T-helper 17 cell (primary cell): ENCODE measurements at regions not wholly inside any gene's neighbourhood (a gene's known extent, or its start where the extent isn't known, plus 50 kb on each side); places are given as distances from the start of the nearest gene placed in this dataset.
A peak's percentile ranks its signal among the peaks of the same experiment; 100 is the strongest.

ENCODE experiments used
- ATAC-seq: fragments of 150-1000 bp; cut with Tn5 transposase; 2 replicates; pipeline ENCODE4 v1.10.0; 2021; ENCODE audit warnings: mild to moderate bottlenecking, moderate library complexity
- DNase-seq, 3 donors: peaks; one replicate each; pipeline versions ENCODE4 v3.0.0 to v3.0.0-alpha.2; 2020 to 2021
- H3K9me3 ChIP-seq: one replicate; pipeline ENCODE4 v1.7.0; 2013; ENCODE audit warnings: low read length, mild to moderate bottlenecking; ENCODE audit not compliant: control insufficient read depth, poor library complexity, severe bottlenecking
- H3K27ac Mint-ChIP-seq: one replicate; pipeline ENCODE4 v1.8.0; 2022; ENCODE audit warnings: mild to moderate bottlenecking, moderate library complexity, mixed read lengths
- H3K27me3 Mint-ChIP-seq: one replicate; pipeline ENCODE4 v1.8.0; 2022; ENCODE audit warnings: mixed read lengths
- H3K36me3 Mint-ChIP-seq: one replicate; pipeline ENCODE4 v1.8.0; 2022; ENCODE audit warnings: low read depth, mixed read lengths
- H3K4me1 Mint-ChIP-seq: one replicate; pipeline ENCODE4 v1.8.0; 2022; ENCODE audit warnings: mild to moderate bottlenecking, mixed read lengths
- H3K4me3 Mint-ChIP-seq: one replicate; pipeline ENCODE4 v1.8.0; 2022; ENCODE audit warnings: mild to moderate bottlenecking, moderate library complexity, mixed read lengths

GRCh38 chr3:101172516-101172915 is 147.9 kb downstream of the IMPG2 start:
- no peak for ATAC-seq
- no peaks in the 10 kb centered on the region for H3K36me3 Mint-ChIP-seq
- H3K4me1 Mint-ChIP-seq: no peaks in the 10 kb centered on the region

DNA sequence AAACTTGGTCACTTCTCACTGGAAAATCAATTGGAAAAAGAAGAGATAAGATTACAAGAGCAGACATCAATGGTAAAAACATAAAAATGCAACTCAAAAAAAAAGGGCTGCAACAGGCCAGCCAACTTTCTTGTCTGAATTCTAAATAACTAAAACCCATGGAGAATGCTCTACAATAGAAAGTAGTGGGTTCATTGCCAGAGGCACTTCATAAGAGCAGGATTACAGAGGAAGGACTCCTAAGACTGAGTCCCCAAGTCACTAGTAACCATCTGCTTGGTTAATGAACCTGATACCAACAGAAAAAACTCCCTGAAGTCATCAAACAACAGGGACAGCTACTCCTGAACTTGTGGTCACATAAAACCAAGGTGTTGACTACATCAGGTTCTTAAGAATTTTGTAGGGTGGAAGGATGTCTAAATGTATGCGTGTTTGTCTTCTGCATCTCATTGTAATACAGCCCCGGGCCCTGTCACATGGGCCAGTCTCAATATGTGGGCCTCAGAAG is 148.6 kb downstream of the IMPG2 start:
- no peaks in the 10 kb centered on the region for H3K9me3 ChIP-seq
- peaks cover 19% of the 10 kb centered on the region for H3K27me3 Mint-ChIP-seq
- H3K4me3 Mint-ChIP-seq: no peak overlapping the region
- DNase-seq: no peak
- ATAC-seq: no peak
- H3K4me1 Mint-ChIP-seq: no peaks in the 10 kb centered on the region
- no peaks in the 10 kb centered on the region for H3K36me3 Mint-ChIP-seq
- no peak overlapping the region for H3K27ac Mint-ChIP-seq

More at GRCh38 chr3:101172516-101172915, 147.9 kb downstream of the IMPG2 start:
- DNase-seq: no peak
- peaks cover 11% of the 10 kb centered on the region for H3K27me3 Mint-ChIP-seq
- no peak overlapping the region for H3K27ac Mint-ChIP-seq
- no peaks in the 10 kb centered on the region for H3K9me3 ChIP-seq
- H3K4me3 Mint-ChIP-seq: no peak overlapping the region

- peaks cover 27% of the 10 kb centered on the region for H3K27me3 Mint-ChIP-seq
- DNase-seq: no peak
- no peak for ATAC-seq
- no peaks in the 10 kb centered on the region for H3K9me3 ChIP-seq
- no peak overlapping the region for H3K27ac Mint-ChIP-seq
- no peaks in the 10 kb centered on the region for H3K36me3 Mint-ChIP-seq
- H3K4me3 Mint-ChIP-seq: no peak overlapping the region
- no peaks in the 10 kb centered on the region for H3K4me1 Mint-ChIP-seq
Observed at GRCh38 chr3:101170806-101171558, 149.4 kb downstream of the IMPG2 start.

GRCh38 chr3:101170062-101170771 is 150.2 kb downstream of the IMPG2 start:
- Mint-ChIP-seq H3K4me1 (no peaks in the 10 kb centered on the region), H3K27ac (no peak overlapping the region), H3K36me3 (no peaks in the 10 kb centered on the region), H3K27me3 (peaks cover 33% of the 10 kb centered on the region), H3K4me3 (no peak overlapping the region)
- DNase-seq: no peak
- ATAC-seq: no peak
- H3K9me3 ChIP-seq: no peaks in the 10 kb centered on the region

- Mint-ChIP-seq H3K27ac (no peak overlapping the region), H3K4me1 (no peaks in the 10 kb centered on the region), H3K4me3 (no peak overlapping the region), H3K27me3 (peaks cover 33% of the 10 kb centered on the region), H3K36me3 (no peaks in the 10 kb centered on the region)
- ATAC-seq (no peak), DNase-seq (no peak)
- no peaks in the 10 kb centered on the region for H3K9me3 ChIP-seq
Observed at GRCh38 chr3:101169516-101169915, 150.9 kb downstream of the IMPG2 start.

GRCh38 chr3:101167376-101167775 is 153.0 kb downstream of the IMPG2 start:
- Mint-ChIP-seq H3K4me1 (no peaks in the 10 kb centered on the region), H3K4me3 (no peak overlapping the region), H3K36me3 (no peaks in the 10 kb centered on the region), H3K27ac (no peak overlapping the region), H3K27me3 (peaks cover 51% of the 10 kb centered on the region)
- no peaks in the 10 kb centered on the region for H3K9me3 ChIP-seq
- DNase-seq: no peak
- ATAC-seq: no peak

- Mint-ChIP-seq H3K36me3 (no peaks in the 10 kb centered on the region), H3K27ac (no peak overlapping the region), H3K27me3 (peaks cover 58% of the 10 kb centered on the region), H3K4me3 (no peak overlapping the region), H3K4me1 (no peaks in the 10 kb centered on the region)
- DNase-seq: no peak
- ATAC-seq: no peak
- H3K9me3 ChIP-seq: no peaks in the 10 kb centered on the region
Observed at GRCh38 chr3:101166150-101166549, 154.2 kb downstream of the IMPG2 start.

- Mint-ChIP-seq H3K27ac (no peak overlapping the region), H3K27me3 (peaks cover 51% of the 10 kb centered on the region), H3K36me3 (no peaks in the 10 kb centered on the region), H3K4me3 (no peak overlapping the region), H3K4me1 (no peaks in the 10 kb centered on the region)
- ATAC-seq: no peak
- peaks cover 2% of the 10 kb centered on the region for H3K9me3 ChIP-seq
- no peak for DNase-seq
Observed at GRCh38 chr3:101163554-101163953, 156.8 kb downstream of the IMPG2 start.

- Mint-ChIP-seq H3K4me3 (no peak overlapping the region), H3K27ac (peak overlapping the region; percentile 34), H3K36me3 (no peaks in the 10 kb centered on the region), H3K27me3 (peaks cover 39% of the 10 kb centered on the region), H3K4me1 (no peaks in the 10 kb centered on the region)
- ATAC-seq (no peak), DNase-seq (no peak)
- H3K9me3 ChIP-seq: peaks cover 3% of the 10 kb centered on the region
Observed at GRCh38 chr3:101159478-101159877, 160.9 kb downstream of the IMPG2 start.

DNA sequence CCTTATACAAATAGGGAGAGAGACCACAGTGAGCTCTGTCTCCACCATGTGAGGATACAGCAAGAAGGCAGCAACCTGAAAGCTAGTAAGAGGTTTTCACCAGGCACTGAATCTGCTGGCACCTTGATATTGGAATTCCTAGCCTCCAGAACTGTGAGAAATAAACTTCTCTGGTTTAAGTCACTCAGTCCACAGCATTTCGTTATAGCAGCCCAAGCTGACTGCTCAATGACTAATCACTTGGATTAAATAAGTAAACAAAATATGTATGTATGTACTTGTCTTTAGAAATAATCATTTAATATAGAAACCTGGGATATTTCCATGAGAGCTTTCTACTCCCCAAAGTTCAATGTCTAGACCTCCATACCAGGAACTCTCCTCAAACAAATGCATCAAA is 162.0 kb downstream of the IMPG2 start:
- DNase-seq: no peak
- ATAC-seq: no peak
- Mint-ChIP-seq H3K36me3 (no peaks in the 10 kb centered on the region), H3K4me3 (no peak overlapping the region), H3K27me3 (peaks cover 33% of the 10 kb centered on the region), H3K27ac (no peak overlapping the region), H3K4me1 (no peaks in the 10 kb centered on the region)
- H3K9me3 ChIP-seq: peaks cover 3% of the 10 kb centered on the region

- H3K9me3 ChIP-seq: peaks cover 3% of the 10 kb centered on the region
- ATAC-seq (no peak), DNase-seq (no peak)
- Mint-ChIP-seq H3K4me3 (no peak overlapping the region), H3K27me3 (peaks cover 18% of the 10 kb centered on the region), H3K27ac (no peak overlapping the region), H3K4me1 (no peaks in the 10 kb centered on the region), H3K36me3 (no peaks in the 10 kb centered on the region)
Observed at GRCh38 chr3:101156787-101157345, 163.5 kb downstream of the IMPG2 start.

DNA sequence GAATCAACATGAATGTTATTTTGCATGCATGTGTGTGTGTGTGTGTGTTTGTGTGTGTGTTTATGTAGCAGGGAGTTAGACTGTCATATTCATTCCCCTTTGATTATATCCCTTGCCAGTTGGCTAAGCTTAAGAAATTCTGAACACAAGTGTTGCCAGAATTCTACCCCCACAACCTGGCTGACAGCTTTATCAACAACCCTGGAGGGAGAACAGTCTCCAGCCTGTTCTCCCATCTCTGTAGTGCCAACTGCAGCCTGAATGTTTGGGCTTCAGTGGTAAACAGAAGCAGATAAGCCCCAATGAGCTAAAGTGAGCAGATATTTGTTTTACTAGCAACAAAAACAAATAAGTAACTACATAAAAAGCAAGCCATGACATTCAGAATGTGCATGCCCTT is 162.6 kb upstream of the ABI3BP start:
- H3K9me3 ChIP-seq: peaks cover 3% of the 10 kb centered on the region
- H3K27ac Mint-ChIP-seq: no peak overlapping the region
- DNase-seq (no peak), ATAC-seq (no peak)
- no peaks in the 10 kb centered on the region for H3K36me3 Mint-ChIP-seq
- no peaks in the 10 kb centered on the region for H3K4me1 Mint-ChIP-seq
- H3K4me3 Mint-ChIP-seq: no peak overlapping the region
- H3K27me3 Mint-ChIP-seq: peaks cover 18% of the 10 kb centered on the region

DNA sequence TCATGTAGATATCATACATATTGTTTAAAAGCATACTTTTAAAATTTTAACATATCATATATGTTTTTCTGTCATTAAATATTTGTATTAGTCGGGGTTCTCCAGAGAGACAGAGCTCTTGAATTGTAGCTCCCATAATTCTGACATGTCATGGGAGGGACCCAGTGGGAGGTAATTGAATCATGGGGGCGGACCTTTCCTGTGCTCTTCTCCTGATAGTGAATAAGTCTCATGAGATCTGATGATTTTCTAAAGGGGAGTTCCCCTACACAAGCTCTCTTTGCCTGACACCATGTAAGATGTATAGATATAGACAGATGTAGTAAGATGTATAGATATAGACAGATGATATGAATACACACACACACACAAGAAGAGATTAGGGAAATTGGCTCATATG is 161.2 kb upstream of the ABI3BP start:
- no peak overlapping the region for H3K27ac Mint-ChIP-seq
- ATAC-seq (no peak), DNase-seq (no peak)
- no peaks in the 10 kb centered on the region for H3K4me1 Mint-ChIP-seq
- H3K36me3 Mint-ChIP-seq: no peaks in the 10 kb centered on the region
- peaks cover 3% of the 10 kb centered on the region for H3K9me3 ChIP-seq
- H3K4me3 Mint-ChIP-seq: no peak overlapping the region
- H3K27me3 Mint-ChIP-seq: peaks cover 28% of the 10 kb centered on the region
